ENCODE measurements at regions not wholly inside any gene's neighbourhood (a gene's known extent, or its start where the extent isn't known, plus 50 kb on each side); places are given as distances from the start of the nearest gene placed in this dataset.

GRCh38 chr2:16272038-16272788, 331.9 kb downstream of the MYCN start (continued):
- TF ChIP-seq CTCF (IDR thresholded peaks at IDR 0.05; ENCODE audit: control extremely low read depth in 1 of 3, insufficient read depth in 1 of 3, low read depth in 1 of 3, low read length in 3 of 3) (no peak), RAD21 (IDR thresholded peaks at IDR 0.05 in 1 of 2, conservative IDR thresholded peaks at IDR 0.05 in 1 of 2; ENCODE audit: low read depth in 2 of 2, low read length in 2 of 2) (no peak), CBX8 (IDR thresholded peaks at IDR 0.05; ENCODE audit: borderline replicate concordance, low read depth, low read length) (no peak), TAF1 (IDR thresholded peaks at IDR 0.05; ENCODE audit: low read depth, low read length) (no peak)

Data from H1 (cell line).